OCI-LY1 (cell line): ENCODE measurements at regions not wholly inside any gene's neighbourhood (a gene's known extent, or its start where the extent isn't known, plus 50 kb on each side); places are given as distances from the start of the nearest gene placed in this dataset.

Experiments used
- H2AFZ ChIP-seq: fragments of 200-600 bp; sonication (generic), shearing (Covaris generic); 2 replicates; pipeline ENCODE4 v1.6.0; 2014; ENCODE audit warnings: antibody characterized with exemption, mild to moderate bottlenecking, low read length
- H3F3A ChIP-seq: fragments of 200-600 bp; sonication (generic), shearing (Covaris generic); 2 replicates; pipeline ENCODE4 v1.6.0; 2014; ENCODE audit warnings: mild to moderate bottlenecking, antibody characterized with exemption, low read length, moderate library complexity; ENCODE audit not compliant: insufficient read depth
- H3K27ac ChIP-seq: fragments of 200-600 bp; sonication (generic); 2 replicates; pipeline ENCODE4 v1.5.1; 2014; ENCODE audit warnings: low read length, mixed run types, mild to moderate bottlenecking, low read depth; ENCODE audit not compliant: poor library complexity, severe bottlenecking
- H3K27me3 ChIP-seq: fragments of 200-600 bp; sonication (generic); 2 replicates; pipeline ENCODE4 v1.6.0; 2014; ENCODE audit warnings: antibody characterized with exemption, mild to moderate bottlenecking, low read length, moderate library complexity; ENCODE audit not compliant: insufficient read depth
- H3K36me3 ChIP-seq: fragments of 200-600 bp; sonication (generic); 2 replicates; pipeline ENCODE4 v1.6.1; 2014; ENCODE audit warnings: mild to moderate bottlenecking, antibody characterized with exemption, low read length, moderate library complexity, mixed read lengths; ENCODE audit not compliant: insufficient read depth
- H3K4me1 ChIP-seq: fragments of 200-600 bp; sonication (generic); 2 replicates; pipeline ENCODE4 v1.5.1; 2014; ENCODE audit warnings: mild to moderate bottlenecking, low read length, moderate library complexity; ENCODE audit not compliant: insufficient read depth, severe bottlenecking
- H3K4me2 ChIP-seq: fragments of 200-600 bp; sonication (generic), shearing (Covaris generic); 2 replicates; pipeline ENCODE4 v1.6.1; 2014; ENCODE audit warnings: low read length
- H3K4me3 ChIP-seq: fragments of 200-600 bp; sonication (generic); 2 replicates; pipeline ENCODE4 v1.5.1; 2014; ENCODE audit warnings: low read length, low read depth, mild to moderate bottlenecking, mixed read lengths; ENCODE audit not compliant: poor library complexity, severe bottlenecking
- H3K79me2 ChIP-seq: fragments of 200-600 bp; shearing (Covaris generic); 2 replicates; pipeline ENCODE4 v1.6.1; 2016; ENCODE audit warnings: mixed run types, low read length, mixed read lengths; ENCODE audit not compliant: insufficient read depth
- H3K9ac ChIP-seq: fragments of 200-600 bp; sonication (generic), shearing (Covaris generic); 2 replicates; pipeline ENCODE4 v1.6.1; 2014; ENCODE audit warnings: mild to moderate bottlenecking, low read length, mixed read lengths
- H3K9me2 ChIP-seq: fragments of 200-600 bp; sonication (generic), shearing (Covaris generic); 2 replicates; pipeline ENCODE4 v1.6.1; 2014; ENCODE audit warnings: low read depth, mild to moderate bottlenecking, low read length, mixed read lengths
- H3K9me3 ChIP-seq: fragments of 200-600 bp; shearing (Covaris generic); 2 replicates; pipeline ENCODE4 v1.6.1; 2014; ENCODE audit warnings: low read length, mixed read lengths
- H4K20me1 ChIP-seq: fragments of 200-600 bp; sonication (generic), shearing (Covaris generic); 2 replicates; pipeline ENCODE4 v1.6.0; 2016; ENCODE audit warnings: mild to moderate bottlenecking, low read length; ENCODE audit not compliant: insufficient read depth
- CTCF ChIP-seq: fragments of 200-600 bp; sonication (generic), shearing (Covaris generic); IDR thresholded peaks from 2 replicates; pipeline ENCODE4 v1.5.1; 2017; ENCODE audit warnings: mild to moderate bottlenecking, antibody characterized with exemption, low read length, moderate library complexity, mixed read lengths
- EZH2 ChIP-seq: fragments of 200-600 bp; sonication (generic), shearing (Covaris generic); IDR thresholded peaks from 2 replicates; pipeline ENCODE4 v1.8.0; 2017; ENCODE audit warnings: borderline replicate concordance, mixed run types, mild to moderate bottlenecking, antibody characterized with exemption, low read length, moderate library complexity, mixed read lengths

- H3K36me3 ChIP-seq: no peaks in the 10 kb centered on the region
- H2AFZ ChIP-seq: no peak overlapping the region
- no peaks in the 10 kb centered on the region for H3K4me1 ChIP-seq
- no peak overlapping the region for H3K4me2 ChIP-seq
- no peak overlapping the region for H3K4me3 ChIP-seq
- H3F3A ChIP-seq: no peaks in the 10 kb centered on the region
- H3K9me3 ChIP-seq: no peaks in the 10 kb centered on the region
- H3K9me2 ChIP-seq: no peaks in the 10 kb centered on the region
- no peak for TF ChIP-seq CTCF
- TF ChIP-seq EZH2: no peak
- H4K20me1 ChIP-seq: no peaks in the 10 kb centered on the region
- H3K79me2 ChIP-seq: no peaks in the 10 kb centered on the region
- no peak overlapping the region for H3K9ac ChIP-seq
- H3K27me3 ChIP-seq: no peaks in the 10 kb centered on the region; the same call in 1 of the 2 replicates
- no peak overlapping the region for H3K27ac ChIP-seq
Measured at GRCh38 chr3:194225418-194225812, 89.5 kb downstream of the HES1 start.

GRCh38 chr3:194225988-194226663 lies 90.2 kb downstream of the HES1 start:
- Histone ChIP-seq H3K36me3 (no peaks in the 10 kb centered on the region), H3K27me3 (no peaks in the 10 kb centered on the region; the same call in 1 of the 2 replicates), H3K4me3 (no peak overlapping the region), H3K9me2 (no peaks in the 10 kb centered on the region), H3K27ac (no peak overlapping the region), H4K20me1 (no peaks in the 10 kb centered on the region), H3K9me3 (no peaks in the 10 kb centered on the region), H3K4me1 (no peaks in the 10 kb centered on the region), H3K9ac (no peak overlapping the region), H3K79me2 (no peaks in the 10 kb centered on the region), H3K4me2 (no peak overlapping the region), H2AFZ (no peak overlapping the region), H3F3A (no peaks in the 10 kb centered on the region)
- no peak for TF ChIP-seq CTCF
- TF ChIP-seq EZH2: no peak

DNA sequence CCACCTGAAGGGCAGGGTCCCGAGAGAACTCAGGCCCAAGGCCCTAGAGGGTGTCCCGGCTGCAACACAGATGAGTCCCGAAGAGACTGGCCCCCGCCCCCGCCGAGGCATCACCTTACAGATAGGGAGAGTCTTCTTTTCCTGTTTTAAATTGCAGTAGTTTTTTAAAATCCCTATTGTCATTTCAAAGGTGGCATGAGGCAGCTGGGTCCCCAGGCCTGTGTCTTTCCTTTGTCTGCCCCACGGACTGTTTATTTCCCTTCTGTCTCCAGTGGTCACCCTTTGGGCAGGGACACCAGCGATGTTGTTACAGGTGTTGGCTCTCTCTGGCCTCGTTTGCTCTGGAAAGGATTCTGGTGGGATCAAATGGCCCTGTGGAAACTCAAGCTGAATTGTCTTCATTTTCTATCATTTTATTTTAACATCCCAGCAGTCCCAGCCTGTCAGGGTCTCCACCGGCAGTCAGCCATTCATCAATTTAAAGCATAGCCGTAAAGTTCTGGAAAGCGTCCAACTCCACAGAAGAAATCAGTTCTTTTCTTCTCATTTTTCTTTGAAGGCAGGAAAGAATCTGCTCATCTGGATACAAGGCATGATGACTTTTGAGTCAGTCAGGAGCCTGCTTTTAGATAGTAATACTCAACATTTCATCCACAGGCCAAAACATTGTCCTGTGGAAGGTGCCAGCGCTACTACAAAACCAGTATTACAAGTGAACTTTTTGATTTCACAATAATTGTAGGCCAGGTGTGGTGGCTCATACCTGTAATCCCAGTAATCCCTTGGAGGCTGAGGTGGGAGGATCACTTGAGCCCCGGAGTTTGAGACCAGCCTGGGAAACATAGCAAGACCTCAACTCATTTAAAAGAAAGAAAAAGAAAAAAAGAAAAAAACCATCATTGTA lies 96.2 kb downstream of the HES1 start:
- no peak overlapping the region for H3K4me2 ChIP-seq
- no peaks in the 10 kb centered on the region for H3K9me3 ChIP-seq

More for the DNA sequence above, 96.2 kb downstream of the HES1 start:
- Histone ChIP-seq H2AFZ (no peak overlapping the region), H3K79me2 (no peaks in the 10 kb centered on the region), H3K9ac (no peak overlapping the region), H3K4me3 (no peak overlapping the region), H4K20me1 (no peaks in the 10 kb centered on the region), H3K27ac (no peak overlapping the region), H3K27me3 (no peaks in the 10 kb centered on the region; the same call in 1 of the 2 replicates), H3F3A (no peaks in the 10 kb centered on the region), H3K36me3 (no peaks in the 10 kb centered on the region), H3K9me2 (no peaks in the 10 kb centered on the region), H3K4me1 (no peaks in the 10 kb centered on the region)
- TF ChIP-seq CTCF: no peak
- no peak for TF ChIP-seq EZH2
